Liver (tissue), 8 donors: ENCODE measurements at regions not wholly inside any gene's neighbourhood (a gene's known extent, or its start where the extent isn't known, plus 50 kb on each side); places are given as distances from the start of the nearest gene placed in this dataset.

ENCODE experiments used
- DNase-seq: peaks from one replicate; pipeline ENCODE4 v3.0.0-alpha.2; 2017; ENCODE audit warnings: low spot score
- H3K27ac ChIP-seq, 2 donors: one replicate each; pipeline ENCODE4 v1.7.0; 2013; ENCODE audit warnings: inconsistent platforms in 2 of 2, low read length in 2 of 2, control low read depth in 1 of 2, low read depth in 1 of 2, mild to moderate bottlenecking in 1 of 2
- H3K27me3 ChIP-seq, 4 donors: one replicate each; pipeline versions ENCODE4 v1.6.1 to v1.7.0; 2013; ENCODE audit warnings: low read length in 3 of 4, inconsistent platforms in 1 of 4, mild to moderate bottlenecking in 1 of 4, moderate library complexity in 1 of 4; ENCODE audit not compliant: control insufficient read depth in 4 of 4, insufficient read depth in 4 of 4
- H3K36me3 ChIP-seq, 4 donors: one replicate each; pipeline versions ENCODE4 v1.6.1 to v1.7.0; 2013; ENCODE audit warnings: low read length in 3 of 4, mild to moderate bottlenecking in 3 of 4, low read depth in 1 of 4, moderate library complexity in 1 of 4; ENCODE audit not compliant: control insufficient read depth in 4 of 4, insufficient read depth in 3 of 4
- H3K4me1 ChIP-seq, 4 donors: one replicate each; pipeline versions ENCODE4 v1.6.1 to v1.7.0; 2013; ENCODE audit warnings: low read length in 3 of 4, mild to moderate bottlenecking in 3 of 4, moderate library complexity in 1 of 4; ENCODE audit not compliant: control insufficient read depth in 4 of 4, insufficient read depth in 4 of 4
- H3K4me3 ChIP-seq, 3 donors: one replicate each; pipeline versions ENCODE4 v1.6.1 to v1.7.0; 2013; ENCODE audit warnings: low read length in 3 of 3, control low read depth in 1 of 3, low read depth in 1 of 3, mild to moderate bottlenecking in 1 of 3
- H3K9ac ChIP-seq, 2 donors: one replicate each; pipeline ENCODE4 v1.7.0; 2013; ENCODE audit warnings: low read length in 2 of 2, mild to moderate bottlenecking in 2 of 2, moderate library complexity in 2 of 2, control low read depth in 1 of 2, low read depth in 1 of 2
- H3K9me3 ChIP-seq, 4 donors: one replicate each; pipeline versions ENCODE4 v1.6.1 to v1.7.0; 2013; ENCODE audit warnings: low read length in 3 of 4; ENCODE audit not compliant: control insufficient read depth in 4 of 4
- ATF3 ChIP-seq: IDR thresholded peaks from 2 replicates; pipeline ENCODE4 v1.6.1; 2016; ENCODE audit warnings: antibody characterized with exemption
- CTCF ChIP-seq: fragments of 150-350 bp; IDR thresholded peaks from 2 replicates; pipeline ENCODE4 v1.5.1; 2017; ENCODE audit warnings: improper control_type of control experiment, low read depth, low read length; ENCODE audit not compliant: missing input control
- EGR1 ChIP-seq, 2 donors: IDR thresholded peaks; 2 replicates each; pipeline ENCODE4 v1.6.1; 2016 to 2018; ENCODE audit warnings: antibody characterized with exemption in 2 of 2, low read depth in 2 of 2
- FOXA1 ChIP-seq: IDR thresholded peaks from 2 replicates; pipeline ENCODE4 v1.6.1; 2016; ENCODE audit warnings: antibody characterized with exemption
- FOXA2 ChIP-seq: IDR thresholded peaks from 2 replicates; pipeline ENCODE4 v1.6.1; 2016; ENCODE audit warnings: antibody characterized with exemption
- GABPA ChIP-seq, 2 donors: IDR thresholded peaks in 1 of 2; conservative IDR thresholded peaks in 1 of 2; 2 replicates each; pipeline ENCODE4 v1.6.1; 2016; ENCODE audit warnings: antibody characterized with exemption in 2 of 2, mild to moderate bottlenecking in 1 of 2, moderate library complexity in 1 of 2
- HNF4A ChIP-seq, 2 donors: conservative IDR thresholded peaks; 2 replicates each; pipeline ENCODE4 v1.6.1; 2016; ENCODE audit warnings: antibody characterized with exemption in 2 of 2, mild to moderate bottlenecking in 2 of 2
- HNF4G ChIP-seq: IDR thresholded peaks from 2 replicates; pipeline ENCODE4 v1.6.1; 2016; ENCODE audit warnings: antibody characterized with exemption
- JUND ChIP-seq, 2 donors: IDR thresholded peaks; 2 replicates each; pipeline ENCODE4 v1.6.1; 2016; ENCODE audit warnings: antibody characterized with exemption in 2 of 2
- MAX ChIP-seq: IDR thresholded peaks from 2 replicates; pipeline ENCODE4 v1.6.1; 2016; ENCODE audit warnings: antibody characterized with exemption
- NR2F2 ChIP-seq: IDR thresholded peaks from 2 replicates; pipeline ENCODE4 v1.6.1; 2016; ENCODE audit warnings: antibody characterized with exemption
- RAD21 ChIP-seq, 2 donors: IDR thresholded peaks; 2 replicates each; pipeline ENCODE4 v1.6.1; 2016; ENCODE audit warnings: antibody characterized with exemption in 2 of 2, mild to moderate bottlenecking in 2 of 2
- REST ChIP-seq: IDR thresholded peaks from 2 replicates; pipeline ENCODE4 v1.6.1; 2016; ENCODE audit warnings: antibody characterized with exemption, mild to moderate bottlenecking
- RXRA ChIP-seq, 2 donors: IDR thresholded peaks; 2 replicates each; pipeline ENCODE4 v1.6.1; 2017 to 2018; ENCODE audit warnings: antibody characterized with exemption in 2 of 2, mild to moderate bottlenecking in 1 of 2
- SP1 ChIP-seq: IDR thresholded peaks from 2 replicates; pipeline ENCODE4 v1.6.1; 2018; ENCODE audit warnings: antibody characterized with exemption, mild to moderate bottlenecking
- TAF1 ChIP-seq: conservative IDR thresholded peaks from 2 replicates; pipeline ENCODE4 v1.6.1; 2016; ENCODE audit warnings: antibody characterized with exemption, mild to moderate bottlenecking
- YY1 ChIP-seq: IDR thresholded peaks from 2 replicates; pipeline ENCODE4 v1.6.1; 2016; ENCODE audit warnings: antibody characterized with exemption, mild to moderate bottlenecking
- ZBTB33 ChIP-seq: IDR thresholded peaks from 2 replicates; pipeline ENCODE4 v1.6.1; 2016; ENCODE audit warnings: antibody characterized with exemption
- WGBS: extraction: QIAGEN DNeasy Blood & Tissue Kit; methylation state at CpG from one replicate; pipeline ENCODE4 v1.1.7; 2013; 5-methylcytosine and 5-hydroxymethylcytosine counted together
- donor health status: healthy.
- donor health status: healthy.
- donor health status: healthy.
- donor health status: healthy.
- donor health status: healthy.

- no peak overlapping the region for H3K4me3 ChIP-seq
- 76% methylated on average over 6 of the region's 6 CpGs for WGBS
- H3K9me3 ChIP-seq: no peaks in the 10 kb centered on the region
- no peaks in the 10 kb centered on the region for H3K36me3 ChIP-seq
- peaks cover 0 to 2% (median 0%) of the 10 kb centered on the region in 4 donors for H3K27me3 ChIP-seq
- no peak overlapping the region for H3K27ac ChIP-seq
- H3K9ac ChIP-seq: no peak overlapping the region
- DNase-seq: no peak
- TF ChIP-seq FOXA2: no peak
- no peak for TF ChIP-seq CTCF
- no peak for TF ChIP-seq TAF1
- TF ChIP-seq RXRA (IDR thresholded peaks at IDR 0.05): no peak
- TF ChIP-seq FOXA1: no peak
- TF ChIP-seq RAD21 (IDR thresholded peaks at IDR 0.05): no peak
- no peak for TF ChIP-seq REST
- TF ChIP-seq MAX: no peak
- no peak for TF ChIP-seq ATF3
- TF ChIP-seq EGR1 (IDR thresholded peaks at IDR 0.05; ENCODE audit: low read depth in 2 of 2): no peak
- TF ChIP-seq NR2F2: no peak
- no peaks in the 10 kb centered on the region for H3K4me1 ChIP-seq
Measured at GRCh38 chr4:3638080-3638795, 106.0 kb upstream of the LRPAP1 start.

GRCh38 chr4:3637326-3638016 lies 105.2 kb upstream of the LRPAP1 start:
- WGBS: 88% methylated on average over 19 of the region's 19 CpGs
- peaks cover 0 to 2% (median 0%) of the 10 kb centered on the region in 4 donors for H3K27me3 ChIP-seq
- H3K27ac ChIP-seq: no peak overlapping the region
- no peak for DNase-seq
- no peaks in the 10 kb centered on the region for H3K36me3 ChIP-seq
- H3K9me3 ChIP-seq: no peaks in the 10 kb centered on the region
- H3K9ac ChIP-seq: no peak overlapping the region
- no peak overlapping the region for H3K4me3 ChIP-seq
- H3K4me1 ChIP-seq: no peaks in the 10 kb centered on the region
- no peak for TF ChIP-seq GABPA (IDR thresholded peaks at IDR 0.05 in 1 of 2, conservative IDR thresholded peaks at IDR 0.05 in 1 of 2)
- TF ChIP-seq YY1: no peak
- TF ChIP-seq CTCF: no peak
- TF ChIP-seq HNF4A (conservative IDR thresholded peaks at IDR 0.05): no peak
- TF ChIP-seq RXRA (IDR thresholded peaks at IDR 0.05): no peak
- TF ChIP-seq FOXA2: no peak
- TF ChIP-seq MAX: no peak
- TF ChIP-seq ZBTB33: no peak
- no peak for TF ChIP-seq JUND (IDR thresholded peaks at IDR 0.05)
- TF ChIP-seq RAD21 (IDR thresholded peaks at IDR 0.05): no peak
- no peak for TF ChIP-seq FOXA1
- TF ChIP-seq NR2F2: no peak
- TF ChIP-seq ATF3: no peak
- no peak for TF ChIP-seq TAF1
- no peak for TF ChIP-seq HNF4G
- TF ChIP-seq EGR1 (IDR thresholded peaks at IDR 0.05; ENCODE audit: low read depth in 2 of 2): no peak
- no peak for TF ChIP-seq SP1
